Thymus (tissue), 11 donors: ENCODE measurements at regions not wholly inside any gene's neighbourhood (a gene's known extent, or its start where the extent isn't known, plus 50 kb on each side); places are given as distances from the start of the nearest gene placed in this dataset.
"Not testable (repeated sequence)": the region's sequence is repeated elsewhere in the genome, so short reads cannot be mapped to it uniquely, and the experiment has no call there.

Experiments
- DNase-seq, 9 donors: peaks; one replicate each; pipeline ENCODE4 v3.0.0-alpha.2; 2013; ENCODE audit warnings: low spot score in 9 of 9, low read depth in 6 of 9, missing footprints in 1 of 9
- H3K27ac ChIP-seq, 2 donors: one replicate each; pipeline ENCODE4 v1.5.1; 2013; ENCODE audit warnings: control low read depth in 1 of 2, low read depth in 1 of 2, low read length in 1 of 2, mild to moderate bottlenecking in 1 of 2, moderate library complexity in 1 of 2
- H3K27me3 ChIP-seq, 2 donors: one replicate each; pipeline ENCODE4 v1.5.1; 2013; ENCODE audit warnings: low read length in 1 of 2; ENCODE audit not compliant: control insufficient read depth in 2 of 2, insufficient read depth in 1 of 2
- H3K36me3 ChIP-seq, 2 donors: one replicate each; pipeline ENCODE4 v1.5.1; 2013; ENCODE audit warnings: low read length in 1 of 2, mild to moderate bottlenecking in 1 of 2, moderate library complexity in 1 of 2; ENCODE audit not compliant: control insufficient read depth in 2 of 2, insufficient read depth in 2 of 2
- H3K4me1 ChIP-seq, 2 donors: one replicate each; pipeline ENCODE4 v1.5.1; 2013; ENCODE audit warnings: low read length in 2 of 2; ENCODE audit not compliant: control insufficient read depth in 2 of 2, insufficient read depth in 2 of 2
- H3K4me3 ChIP-seq, 2 donors: one replicate each; pipeline ENCODE4 v1.5.1; 2013; ENCODE audit warnings: low read length in 2 of 2, control low read depth in 1 of 2, mild to moderate bottlenecking in 1 of 2
- H3K9me3 ChIP-seq, 2 donors: one replicate each; pipeline ENCODE4 v1.5.1; 2013; ENCODE audit warnings: low read length in 1 of 2, mild to moderate bottlenecking in 1 of 2; ENCODE audit not compliant: control insufficient read depth in 2 of 2, insufficient read depth in 1 of 2
- WGBS: extraction: QIAGEN DNeasy Blood & Tissue Kit; methylation state at CpG from one replicate; pipeline ENCODE4 v1.1.7; 2013; 5-methylcytosine and 5-hydroxymethylcytosine counted together
- donor health status: healthy.

DNA sequence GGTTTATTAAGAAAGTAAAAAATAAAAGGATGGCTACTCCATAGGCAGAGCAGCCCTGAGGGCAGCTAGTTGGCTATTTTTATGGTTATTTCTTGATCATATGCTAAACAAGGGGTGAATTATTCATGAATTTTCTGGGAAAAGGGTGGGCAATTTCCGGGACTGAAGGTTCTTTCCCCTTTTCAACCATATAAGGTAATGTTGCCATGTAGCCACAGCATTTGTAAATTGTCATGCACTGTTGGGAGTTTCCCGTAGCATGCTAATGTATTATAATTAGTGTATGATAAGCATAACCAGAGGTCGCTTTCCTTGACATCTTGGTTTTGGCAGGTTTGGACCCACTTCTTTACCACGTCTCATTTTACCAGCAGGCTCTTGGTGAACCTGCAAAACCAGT, 610.4 kb upstream of the B3GAT1 start:
- Histone ChIP-seq H3K36me3 (no peaks in the 10 kb centered on the region), H3K4me1 (no peaks in the 10 kb centered on the region), H3K9me3 (no peaks in the 10 kb centered on the region), H3K27me3 (no peaks in the 10 kb centered on the region), H3K4me3 (no peak overlapping the region), H3K27ac (no peak overlapping the region)
- 80% methylated on average over 4 of the region's 4 CpGs for WGBS
- no peak for DNase-seq

DNA sequence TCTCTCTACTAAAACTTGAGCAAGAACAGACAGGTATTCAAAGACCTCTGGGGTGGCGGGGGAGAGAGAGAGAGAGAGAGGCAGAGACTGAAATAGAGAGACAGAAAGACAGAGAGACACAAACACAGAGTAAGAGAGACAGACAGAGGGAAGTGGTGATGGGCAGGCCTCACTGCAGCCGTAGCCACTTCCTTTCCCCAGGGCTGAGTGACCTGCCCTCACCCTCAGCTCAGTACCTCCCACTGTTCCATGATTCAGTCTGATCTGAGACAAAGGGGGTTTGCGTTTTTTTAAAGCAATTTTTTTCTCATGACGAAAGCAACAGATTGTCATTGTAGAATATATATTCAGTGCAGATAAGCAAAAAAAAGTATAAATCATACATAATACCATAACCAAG, 607.9 kb upstream of the B3GAT1 start:
- Histone ChIP-seq H3K27ac (no peak overlapping the region), H3K9me3 (no peaks in the 10 kb centered on the region), H3K4me3 (no peak overlapping the region), H3K4me1 (no peaks in the 10 kb centered on the region), H3K36me3 (no peaks in the 10 kb centered on the region), H3K27me3 (no peaks in the 10 kb centered on the region)
- WGBS, result 72% methylated on average over 4 of the region's 4 CpGs
- no peak for DNase-seq

- Histone ChIP-seq H3K4me3 (no peak overlapping the region), H3K4me1 (no peaks in the 10 kb centered on the region), H3K9me3 (no peaks in the 10 kb centered on the region), H3K27ac (no peak overlapping the region), H3K36me3 (no peaks in the 10 kb centered on the region), H3K27me3 (no peaks in the 10 kb centered on the region)
- 84% methylated on average over 8 of the region's 8 CpGs for WGBS
- DNase-seq, result no peak
These were observed 607.4 kb upstream of the B3GAT1 start for GRCh38 chr11:135019343-135019871.

GRCh38 chr11:135017296-135017695, 605.3 kb upstream of the B3GAT1 start:
- no peaks in the 10 kb centered on the region for H3K4me1 ChIP-seq
- H3K4me3 ChIP-seq, result no peak overlapping the region
- H3K9me3 ChIP-seq, result no peaks in the 10 kb centered on the region
- H3K36me3 ChIP-seq, result no peaks in the 10 kb centered on the region
- WGBS, result 86% methylated on average over 4 of the region's 4 CpGs
- H3K27me3 ChIP-seq, result no peaks in the 10 kb centered on the region
- DNase-seq, result no peak
- no peak overlapping the region for H3K27ac ChIP-seq

DNA sequence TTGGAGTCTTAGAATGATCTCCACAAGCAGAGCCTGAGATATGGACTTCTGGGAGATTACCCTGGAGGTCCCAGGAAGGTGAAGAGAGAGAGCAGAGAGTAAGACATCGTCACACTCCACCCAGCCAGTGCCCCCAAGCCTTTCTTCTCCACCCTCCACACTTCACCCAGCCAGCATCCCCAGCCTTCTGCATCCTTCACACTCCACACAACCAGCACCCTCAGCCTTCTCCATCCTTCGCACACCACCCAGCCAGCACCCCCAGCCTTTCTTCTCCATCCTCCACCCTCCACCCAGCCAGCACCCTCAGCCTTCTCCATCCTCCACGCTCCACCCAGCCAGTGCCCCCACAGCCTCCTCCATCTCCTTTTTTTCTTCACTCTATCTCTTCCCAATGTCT, 603.9 kb upstream of the B3GAT1 start:
- Histone ChIP-seq H3K9me3 (no peaks in the 10 kb centered on the region), H3K27ac (no peak overlapping the region), H3K4me1 (no peaks in the 10 kb centered on the region), H3K4me3 (no peak overlapping the region), H3K27me3 (no peaks in the 10 kb centered on the region), H3K36me3 (no peaks in the 10 kb centered on the region)
- no peak for DNase-seq
- 89% methylated on average over 3 of the region's 3 CpGs for WGBS

DNA sequence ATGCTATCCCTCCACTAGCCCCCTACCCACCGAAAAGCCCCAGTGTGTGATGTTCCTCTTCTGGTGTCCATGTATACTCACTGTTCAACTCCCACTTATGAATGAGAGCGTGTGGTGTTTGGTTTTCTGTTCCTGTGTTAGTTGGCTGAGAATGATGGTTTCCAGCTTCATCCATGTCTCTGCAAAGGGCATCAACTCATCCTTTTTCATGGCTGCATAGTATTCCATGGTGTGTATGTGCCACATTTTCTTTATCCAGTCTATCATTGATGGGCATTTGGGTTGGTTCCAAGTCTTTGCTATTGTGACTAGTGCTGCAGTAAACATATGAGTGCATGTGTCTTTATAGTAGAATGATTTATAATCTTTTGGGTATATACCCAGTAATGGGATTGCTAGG, 599.3 kb upstream of the B3GAT1 start:
- not testable (repeated sequence) for H3K4me3 ChIP-seq, H3K27me3 ChIP-seq, DNase-seq, H3K4me1 ChIP-seq, H3K27ac ChIP-seq, H3K9me3 ChIP-seq, H3K36me3 ChIP-seq
- WGBS, result 95% methylated on average over 2 of the region's 2 CpGs

- no peak overlapping the region for H3K27ac ChIP-seq
- no peaks in the 10 kb centered on the region for H3K36me3 ChIP-seq
- no peak for DNase-seq
- H3K4me1 ChIP-seq, result no peaks in the 10 kb centered on the region
- no peaks in the 10 kb centered on the region for H3K27me3 ChIP-seq
- no peaks in the 10 kb centered on the region for H3K9me3 ChIP-seq
- WGBS, result 85% methylated on average over 6 of the region's 6 CpGs
- no peak overlapping the region for H3K4me3 ChIP-seq
These were observed 597.1 kb upstream of the B3GAT1 start for GRCh38 chr11:135009125-135009524.

GRCh38 chr11:135008412-135008811, 596.4 kb upstream of the B3GAT1 start:
- H3K27ac ChIP-seq, result no peak overlapping the region
- no peak overlapping the region for H3K4me3 ChIP-seq
- H3K4me1 ChIP-seq, result no peaks in the 10 kb centered on the region
- no peaks in the 10 kb centered on the region for H3K36me3 ChIP-seq
- H3K9me3 ChIP-seq, result no peaks in the 10 kb centered on the region
- WGBS, result 95% methylated on average over 4 of the region's 4 CpGs
- no peak for DNase-seq
- no peaks in the 10 kb centered on the region for H3K27me3 ChIP-seq

- peak in 1 of 9 donors; percentile 10 for DNase-seq
These were observed 596.0 kb upstream of the B3GAT1 start for GRCh38 chr11:135008001-135008405.

DNA sequence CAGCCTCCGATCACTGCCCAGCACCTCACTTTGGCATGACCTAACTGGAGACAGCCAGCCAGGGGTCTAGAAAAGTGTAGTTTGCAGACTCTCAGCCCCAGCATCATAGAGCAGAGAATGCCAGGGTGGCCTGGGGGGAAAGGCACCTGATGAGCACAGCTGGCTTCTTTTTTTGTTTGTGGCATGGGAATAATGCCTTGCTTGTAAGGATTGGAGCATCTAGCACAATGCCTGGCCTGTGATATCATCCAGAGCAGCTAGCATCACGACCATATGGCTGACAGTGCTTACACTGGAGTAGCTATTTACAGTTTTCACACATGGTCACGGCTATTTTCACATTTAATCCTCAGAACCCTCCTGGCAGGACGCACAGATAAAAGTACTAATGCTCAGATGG, 594.8 kb upstream of the B3GAT1 start:
- no peak overlapping the region for H3K4me3 ChIP-seq
- WGBS, result 71% methylated on average over 4 of the region's 4 CpGs
- no peaks in the 10 kb centered on the region for H3K4me1 ChIP-seq
- H3K27me3 ChIP-seq, result no peaks in the 10 kb centered on the region
- no peaks in the 10 kb centered on the region for H3K9me3 ChIP-seq
- no peak overlapping the region for H3K27ac ChIP-seq
- no peaks in the 10 kb centered on the region for H3K36me3 ChIP-seq
- no peak for DNase-seq

More at GRCh38 chr11:135008001-135008405, 596.0 kb upstream of the B3GAT1 start:
- no peak overlapping the region for H3K27ac ChIP-seq
- H3K4me1 ChIP-seq, result no peaks in the 10 kb centered on the region
- no peaks in the 10 kb centered on the region for H3K27me3 ChIP-seq
- H3K4me3 ChIP-seq, result no peak overlapping the region
- no peaks in the 10 kb centered on the region for H3K9me3 ChIP-seq
- H3K36me3 ChIP-seq, result no peaks in the 10 kb centered on the region
- WGBS, result 48% methylated on average over 4 of the region's 4 CpGs
